ENCODE measurements at regions not wholly inside any gene's neighbourhood (a gene's known extent, or its start where the extent isn't known, plus 50 kb on each side); places are given as distances from the start of the nearest gene placed in this dataset.
"Not testable (repeated sequence)": the region's sequence is repeated elsewhere in the genome, so short reads cannot be mapped to it uniquely, and the experiment has no call there.

- no peaks in the 10 kb centered on the region for H3K9me3 ChIP-seq (ENCODE audit: control insufficient read depth in 1 of 2, low read length in 2 of 2)
- no peaks in the 10 kb centered on the region for H3K4me1 ChIP-seq (ENCODE audit: control insufficient read depth in 1 of 2, insufficient read depth in 2 of 2, low read length in 2 of 2)
- no peaks in the 10 kb centered on the region for H3K36me3 ChIP-seq (ENCODE audit: control insufficient read depth in 1 of 2, insufficient read depth in 2 of 2, low read length in 2 of 2)
- H3K27me3 ChIP-seq (ENCODE audit: control insufficient read depth in 1 of 2, insufficient read depth in 2 of 2, low read length in 2 of 2), result no peaks in the 10 kb centered on the region
- no peak overlapping the region for H3K4me3 ChIP-seq (ENCODE audit: low read depth in 1 of 2, low read length in 2 of 2)
- no peak overlapping the region for H3K27ac ChIP-seq (ENCODE audit: low read depth, low read length)
- no peak overlapping the region for H3K9ac ChIP-seq (ENCODE audit: low read depth in 1 of 2, low read length in 2 of 2)
Observed at GRCh38 chr1:55867304-55867843, 652.2 kb upstream of the USP24 start.

- not testable (repeated sequence) for H3K9me3 ChIP-seq (ENCODE audit: control insufficient read depth in 1 of 2, low read length in 2 of 2); H3K4me1 ChIP-seq (ENCODE audit: control insufficient read depth in 1 of 2, insufficient read depth in 2 of 2, low read length in 2 of 2); H3K27me3 ChIP-seq (ENCODE audit: control insufficient read depth in 1 of 2, insufficient read depth in 2 of 2, low read length in 2 of 2); H3K36me3 ChIP-seq (ENCODE audit: control insufficient read depth in 1 of 2, insufficient read depth in 2 of 2, low read length in 2 of 2); H3K27ac ChIP-seq (ENCODE audit: low read depth, low read length); H3K4me3 ChIP-seq (ENCODE audit: low read depth in 1 of 2, low read length in 2 of 2); H3K9ac ChIP-seq (ENCODE audit: low read depth in 1 of 2, low read length in 2 of 2)
Observed at GRCh38 chr1:55865778-55866177, 650.6 kb upstream of the USP24 start.

- no peaks in the 10 kb centered on the region for H3K4me1 ChIP-seq (ENCODE audit: control insufficient read depth in 1 of 2, insufficient read depth in 2 of 2, low read length in 2 of 2)
- H3K36me3 ChIP-seq (ENCODE audit: control insufficient read depth in 1 of 2, insufficient read depth in 2 of 2, low read length in 2 of 2), result no peaks in the 10 kb centered on the region
- no peak overlapping the region for H3K27ac ChIP-seq (ENCODE audit: low read depth, low read length)
- no peaks in the 10 kb centered on the region for H3K9me3 ChIP-seq (ENCODE audit: control insufficient read depth in 1 of 2, low read length in 2 of 2)
- H3K27me3 ChIP-seq (ENCODE audit: control insufficient read depth in 1 of 2, insufficient read depth in 2 of 2, low read length in 2 of 2), result no peaks in the 10 kb centered on the region
- no peak overlapping the region for H3K9ac ChIP-seq (ENCODE audit: low read depth in 1 of 2, low read length in 2 of 2)
- no peak overlapping the region for H3K4me3 ChIP-seq (ENCODE audit: low read depth in 1 of 2, low read length in 2 of 2)
Observed at GRCh38 chr1:55864251-55864650, 649.1 kb upstream of the USP24 start.

- H3K4me3 ChIP-seq (ENCODE audit: low read depth in 1 of 2, low read length in 2 of 2), result no peak overlapping the region
- H3K36me3 ChIP-seq (ENCODE audit: control insufficient read depth in 1 of 2, insufficient read depth in 2 of 2, low read length in 2 of 2), result no peaks in the 10 kb centered on the region
- H3K4me1 ChIP-seq (ENCODE audit: control insufficient read depth in 1 of 2, insufficient read depth in 2 of 2, low read length in 2 of 2), result no peaks in the 10 kb centered on the region
- no peak overlapping the region for H3K9ac ChIP-seq (ENCODE audit: low read depth in 1 of 2, low read length in 2 of 2)
- H3K9me3 ChIP-seq (ENCODE audit: control insufficient read depth in 1 of 2, low read length in 2 of 2), result no peaks in the 10 kb centered on the region
- no peak overlapping the region for H3K27ac ChIP-seq (ENCODE audit: low read depth, low read length)
- H3K27me3 ChIP-seq (ENCODE audit: control insufficient read depth in 1 of 2, insufficient read depth in 2 of 2, low read length in 2 of 2), result no peaks in the 10 kb centered on the region
Observed at GRCh38 chr1:55861676-55862340, 646.6 kb upstream of the USP24 start.

GRCh38 chr1:55860798-55861519, 645.8 kb upstream of the USP24 start:
- Histone ChIP-seq H3K9ac (ENCODE audit: low read depth in 1 of 2, low read length in 2 of 2) (no peak overlapping the region), H3K36me3 (ENCODE audit: control insufficient read depth in 1 of 2, insufficient read depth in 2 of 2, low read length in 2 of 2) (no peaks in the 10 kb centered on the region), H3K27me3 (ENCODE audit: control insufficient read depth in 1 of 2, insufficient read depth in 2 of 2, low read length in 2 of 2) (no peaks in the 10 kb centered on the region), H3K4me3 (ENCODE audit: low read depth in 1 of 2, low read length in 2 of 2) (no peak overlapping the region), H3K4me1 (ENCODE audit: control insufficient read depth in 1 of 2, insufficient read depth in 2 of 2, low read length in 2 of 2) (no peaks in the 10 kb centered on the region), H3K27ac (ENCODE audit: low read depth, low read length) (no peak overlapping the region), H3K9me3 (ENCODE audit: control insufficient read depth in 1 of 2, low read length in 2 of 2) (no peaks in the 10 kb centered on the region)

GRCh38 chr1:55860326-55860725, 645.2 kb upstream of the USP24 start:
- no peaks in the 10 kb centered on the region for H3K4me1 ChIP-seq (ENCODE audit: control insufficient read depth in 1 of 2, insufficient read depth in 2 of 2, low read length in 2 of 2)
- no peaks in the 10 kb centered on the region for H3K9me3 ChIP-seq (ENCODE audit: control insufficient read depth in 1 of 2, low read length in 2 of 2)
- H3K27ac ChIP-seq (ENCODE audit: low read depth, low read length), result no peak overlapping the region
- no peaks in the 10 kb centered on the region for H3K36me3 ChIP-seq (ENCODE audit: control insufficient read depth in 1 of 2, insufficient read depth in 2 of 2, low read length in 2 of 2)
- no peak overlapping the region for H3K4me3 ChIP-seq (ENCODE audit: low read depth in 1 of 2, low read length in 2 of 2)
- H3K9ac ChIP-seq (ENCODE audit: low read depth in 1 of 2, low read length in 2 of 2), result no peak overlapping the region
- no peaks in the 10 kb centered on the region for H3K27me3 ChIP-seq (ENCODE audit: control insufficient read depth in 1 of 2, insufficient read depth in 2 of 2, low read length in 2 of 2)

- Histone ChIP-seq H3K27me3 (ENCODE audit: control insufficient read depth in 1 of 2, insufficient read depth in 2 of 2, low read length in 2 of 2) (no peaks in the 10 kb centered on the region), H3K9me3 (ENCODE audit: control insufficient read depth in 1 of 2, low read length in 2 of 2) (no peaks in the 10 kb centered on the region), H3K27ac (ENCODE audit: low read depth, low read length) (no peak overlapping the region), H3K36me3 (ENCODE audit: control insufficient read depth in 1 of 2, insufficient read depth in 2 of 2, low read length in 2 of 2) (no peaks in the 10 kb centered on the region), H3K4me1 (ENCODE audit: control insufficient read depth in 1 of 2, insufficient read depth in 2 of 2, low read length in 2 of 2) (no peaks in the 10 kb centered on the region), H3K4me3 (ENCODE audit: low read depth in 1 of 2, low read length in 2 of 2) (no peak overlapping the region), H3K9ac (ENCODE audit: low read depth in 1 of 2, low read length in 2 of 2) (no peak overlapping the region)
Observed at GRCh38 chr1:55854911-55855310, 639.7 kb upstream of the USP24 start.

GRCh38 chr1:55848906-55849305, 633.7 kb upstream of the USP24 start:
- H3K9me3 ChIP-seq (ENCODE audit: control insufficient read depth in 1 of 2, low read length in 2 of 2), result no peaks in the 10 kb centered on the region
- no peak overlapping the region for H3K4me3 ChIP-seq (ENCODE audit: low read depth in 1 of 2, low read length in 2 of 2)
- no peaks in the 10 kb centered on the region for H3K27me3 ChIP-seq (ENCODE audit: control insufficient read depth in 1 of 2, insufficient read depth in 2 of 2, low read length in 2 of 2)
- H3K27ac ChIP-seq (ENCODE audit: low read depth, low read length), result no peak overlapping the region
- H3K36me3 ChIP-seq (ENCODE audit: control insufficient read depth in 1 of 2, insufficient read depth in 2 of 2, low read length in 2 of 2), result no peaks in the 10 kb centered on the region
- H3K4me1 ChIP-seq (ENCODE audit: control insufficient read depth in 1 of 2, insufficient read depth in 2 of 2, low read length in 2 of 2), result no peaks in the 10 kb centered on the region
- H3K9ac ChIP-seq (ENCODE audit: low read depth in 1 of 2, low read length in 2 of 2), result no peak overlapping the region

GRCh38 chr1:55846051-55846450, 630.9 kb upstream of the USP24 start:
- Histone ChIP-seq H3K36me3 (ENCODE audit: control insufficient read depth in 1 of 2, insufficient read depth in 2 of 2, low read length in 2 of 2) (no peaks in the 10 kb centered on the region), H3K9ac (ENCODE audit: low read depth in 1 of 2, low read length in 2 of 2) (no peak overlapping the region), H3K27me3 (ENCODE audit: control insufficient read depth in 1 of 2, insufficient read depth in 2 of 2, low read length in 2 of 2) (no peaks in the 10 kb centered on the region), H3K27ac (ENCODE audit: low read depth, low read length) (no peak overlapping the region), H3K4me3 (ENCODE audit: low read depth in 1 of 2, low read length in 2 of 2) (no peak overlapping the region), H3K4me1 (ENCODE audit: control insufficient read depth in 1 of 2, insufficient read depth in 2 of 2, low read length in 2 of 2) (no peaks in the 10 kb centered on the region), H3K9me3 (ENCODE audit: control insufficient read depth in 1 of 2, low read length in 2 of 2) (no peaks in the 10 kb centered on the region)

GRCh38 chr1:55844322-55844721, 629.2 kb upstream of the USP24 start:
- Histone ChIP-seq H3K4me1 (ENCODE audit: control insufficient read depth in 1 of 2, insufficient read depth in 2 of 2, low read length in 2 of 2) (no peaks in the 10 kb centered on the region), H3K4me3 (ENCODE audit: low read depth in 1 of 2, low read length in 2 of 2) (no peak overlapping the region), H3K9ac (ENCODE audit: low read depth in 1 of 2, low read length in 2 of 2) (no peak overlapping the region), H3K27me3 (ENCODE audit: control insufficient read depth in 1 of 2, insufficient read depth in 2 of 2, low read length in 2 of 2) (no peaks in the 10 kb centered on the region), H3K9me3 (ENCODE audit: control insufficient read depth in 1 of 2, low read length in 2 of 2) (no peaks in the 10 kb centered on the region), H3K27ac (ENCODE audit: low read depth, low read length) (no peak overlapping the region), H3K36me3 (ENCODE audit: control insufficient read depth in 1 of 2, insufficient read depth in 2 of 2, low read length in 2 of 2) (no peaks in the 10 kb centered on the region)
